Nucleus accumbens (tissue), 56 donors: ENCODE measurements at regions not wholly inside any gene's neighbourhood (a gene's known extent, or its start where the extent isn't known, plus 50 kb on each side); places are given as distances from the start of the nearest gene placed in this dataset.

ENCODE experiments used
- DNase-seq, 56 donors: peaks; one replicate each; lab custom pipeline; 2025; lab: John Stamatoyannopoulos, UW

GRCh38 chr3:64865839-64866570, 178.2 kb upstream of the ADAMTS9 start:
- DNase-seq: no peak

- peak in 3 of 56 donors; percentile 0 to 20 (median 6) for DNase-seq
Observed at GRCh38 chr3:64863226-64864212, 175.7 kb upstream of the ADAMTS9 start.

GRCh38 chr3:64861684-64862083, 173.9 kb upstream of the ADAMTS9 start:
- DNase-seq: no peak

GRCh38 chr3:64860536-64860870, 172.7 kb upstream of the ADAMTS9 start:
- DNase-seq: no peak

- DNase-seq: no peak
Observed at GRCh38 chr3:64859625-64860535, 172.1 kb upstream of the ADAMTS9 start.

- no peak for DNase-seq
Observed at GRCh38 chr3:64856977-64857516, 169.2 kb upstream of the ADAMTS9 start.

- no peak for DNase-seq
Observed at GRCh38 chr3:64856106-64856505, 168.3 kb upstream of the ADAMTS9 start.

- DNase-seq: no peak
Observed at GRCh38 chr3:64853456-64853855, 165.7 kb upstream of the ADAMTS9 start.

GRCh38 chr3:64852738-64853137, 164.9 kb upstream of the ADAMTS9 start:
- no peak for DNase-seq

- DNase-seq: no peak
Observed at GRCh38 chr3:64848822-64849221, 161.0 kb upstream of the ADAMTS9 start.

GRCh38 chr3:64848127-64848800, 160.5 kb upstream of the ADAMTS9 start:
- no peak for DNase-seq

GRCh38 chr3:64844558-64844957, 156.8 kb upstream of the ADAMTS9 start:
- DNase-seq: no peak

GRCh38 chr3:64837986-64838735, 150.4 kb upstream of the ADAMTS9 start:
- DNase-seq: no peak

GRCh38 chr3:64837126-64837738, 149.4 kb upstream of the ADAMTS9 start:
- DNase-seq: peak in 5 of 56 donors; percentile 8 to 21 (median 17)

GRCh38 chr3:64836097-64836496, 148.3 kb upstream of the ADAMTS9 start:
- no peak for DNase-seq

GRCh38 chr3:64832098-64832497, 144.3 kb upstream of the ADAMTS9 start:
- peak in 29 of 56 donors; percentile 0 to 65 (median 17) for DNase-seq

- DNase-seq: no peak
Observed at GRCh38 chr3:64830681-64831080, 142.9 kb upstream of the ADAMTS9 start.

- DNase-seq: no peak
Observed at GRCh38 chr3:64829331-64829730, 141.5 kb upstream of the ADAMTS9 start.
